Activated CD4-positive, alpha-beta T cell treated with anti-CD3 and anti-CD28 coated beads, Interleukin-2, amount 50 U/mL, for 48 hours (primary cell): ENCODE measurements at regions not wholly inside any gene's neighbourhood (a gene's known extent, or its start where the extent isn't known, plus 50 kb on each side); places are given as distances from the start of the nearest gene placed in this dataset.

ENCODE experiments used
- DNase-seq, 2 experiments: peaks; one replicate each; pipeline ENCODE4 v3.0.0-alpha.2; 2020

GRCh38 chr20:10961651-10962288 lies 288.0 kb upstream of the JAG1 start:
- no peak for DNase-seq

- DNase-seq = no peak
Measured at GRCh38 chr20:10962937-10963336, 289.1 kb upstream of the JAG1 start.

DNA sequence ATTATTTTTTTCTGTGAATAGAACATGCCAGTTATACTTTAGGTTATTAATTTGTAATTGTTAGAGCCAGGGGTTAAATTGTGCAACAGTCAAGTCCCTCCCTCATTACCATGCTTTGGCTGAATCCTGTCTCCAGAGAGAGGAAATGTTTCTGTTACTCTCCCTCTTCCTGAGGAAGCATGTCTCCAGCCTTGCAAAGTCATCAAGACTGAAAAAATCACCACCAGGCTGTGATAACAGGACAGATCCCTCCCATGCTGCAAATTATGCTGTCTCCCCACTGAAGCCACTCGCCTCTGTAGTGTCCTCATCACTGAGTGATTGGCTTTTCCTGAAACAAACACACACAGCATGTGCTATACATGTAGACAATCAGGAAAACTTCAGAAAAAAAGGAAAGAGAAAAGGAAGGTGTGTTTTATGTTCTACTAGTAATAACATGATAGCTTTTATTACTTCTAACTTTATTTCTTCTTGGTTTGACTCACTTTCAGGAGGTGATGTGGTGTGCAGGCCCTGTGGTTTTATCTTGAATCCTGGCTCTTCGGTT lies 290.0 kb upstream of the JAG1 start:
- no peak for DNase-seq

DNA sequence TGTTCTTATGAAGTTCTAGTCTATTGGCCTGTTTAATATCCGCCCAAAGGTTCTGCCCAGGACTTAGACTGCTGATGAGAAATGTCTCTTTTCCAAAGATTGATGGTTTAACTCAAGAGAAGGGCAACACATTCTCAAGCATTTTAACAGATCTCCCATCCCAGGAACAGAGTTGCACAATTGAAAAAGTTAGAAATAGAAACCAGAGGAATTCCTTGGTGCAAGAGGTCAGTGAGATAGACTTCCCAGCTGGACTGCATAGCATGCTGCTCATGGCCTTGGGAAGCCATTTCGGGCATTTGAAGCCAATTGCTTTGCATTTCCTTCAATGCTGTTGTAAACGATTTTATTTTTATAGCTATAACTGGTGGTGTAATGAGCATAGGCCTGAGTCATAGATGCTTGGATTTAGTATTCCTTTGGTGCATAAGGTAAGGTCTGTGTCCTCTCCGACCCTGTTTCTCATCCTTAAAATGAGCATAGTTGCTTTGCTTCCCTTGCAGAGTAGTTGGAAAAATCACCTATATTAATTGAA lies 292.2 kb upstream of the JAG1 start:
- no peak for DNase-seq

DNA sequence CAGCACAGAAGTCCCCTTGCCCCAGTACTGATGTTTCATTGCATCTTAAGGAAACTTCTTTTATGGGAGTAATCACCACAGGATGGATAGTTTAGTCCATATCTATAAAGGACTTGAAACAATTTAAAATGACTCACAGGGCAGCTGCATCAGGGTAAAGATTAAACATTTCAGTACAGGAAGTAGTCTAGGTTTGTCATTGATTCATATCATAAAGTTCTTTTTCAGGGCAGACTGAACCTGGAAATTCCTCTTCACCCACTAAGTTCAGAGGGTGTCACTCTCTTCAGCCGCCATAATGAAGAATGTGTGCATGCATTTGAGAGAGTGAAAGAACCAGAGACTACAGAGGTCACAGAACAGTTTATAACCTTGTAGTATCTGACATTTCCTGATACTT lies 296.3 kb upstream of the JAG1 start:
- DNase-seq = no peak

- DNase-seq = no peak
Measured at GRCh38 chr20:10971096-10971495, 297.3 kb upstream of the JAG1 start.

- no peak for DNase-seq
Measured at GRCh38 chr20:10972219-10972860, 298.5 kb upstream of the JAG1 start.

DNA sequence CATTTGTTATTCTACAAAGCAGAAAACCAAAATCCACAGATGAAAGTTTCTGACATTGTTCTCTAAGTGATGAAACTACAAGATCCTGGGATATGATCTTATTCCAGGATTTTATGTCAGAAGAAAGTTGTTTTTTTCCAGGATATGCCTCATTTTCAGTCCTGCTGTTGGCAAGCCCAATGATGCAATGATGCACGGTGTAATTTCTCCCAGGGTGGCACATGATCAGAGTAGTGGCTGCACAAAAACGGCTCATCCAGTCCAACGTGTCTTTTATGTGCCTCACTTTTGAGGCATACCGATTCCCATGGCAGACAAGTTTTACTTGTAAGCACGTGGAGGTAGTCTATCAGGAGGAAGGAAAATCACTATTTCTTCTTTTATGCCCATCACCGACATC lies 302.3 kb upstream of the JAG1 start:
- no peak for DNase-seq

DNA sequence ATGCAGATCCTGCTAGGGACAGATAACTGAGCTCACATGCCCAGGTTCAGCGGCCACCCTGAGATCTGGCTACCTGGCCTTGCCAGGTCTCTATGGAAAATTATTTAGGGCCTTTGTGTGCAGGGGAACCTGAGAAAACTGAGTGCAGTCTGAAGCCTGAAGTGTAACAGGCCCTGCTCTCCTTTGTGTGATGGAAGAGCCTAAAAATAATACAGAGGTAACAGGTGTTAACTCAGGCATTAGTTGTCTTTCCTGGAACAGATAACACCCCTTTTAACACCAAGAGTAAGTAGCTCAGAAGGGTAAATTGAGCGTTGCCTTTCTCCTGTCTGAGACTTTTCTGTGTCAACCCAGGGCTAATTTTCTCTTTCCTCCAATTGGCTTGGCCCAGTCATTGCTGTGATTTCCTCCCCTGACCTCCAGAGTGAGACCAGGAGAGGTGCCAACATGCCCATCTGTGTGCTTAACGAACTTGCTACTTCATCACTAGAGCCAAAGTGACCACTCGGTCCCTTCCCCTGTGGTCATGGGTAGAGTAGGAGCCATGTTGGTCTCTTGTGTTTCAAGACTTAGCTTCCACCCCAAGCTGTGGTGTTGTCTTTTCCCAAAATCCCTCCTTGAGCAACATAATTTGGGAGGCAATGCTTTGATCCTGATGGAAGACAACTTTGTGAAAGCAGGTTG lies 304.4 kb upstream of the JAG1 start:
- DNase-seq = no peak

GRCh38 chr20:10978713-10979112 lies 304.9 kb upstream of the JAG1 start:
- DNase-seq = no peak

GRCh38 chr20:10982692-10983091 lies 308.9 kb upstream of the JAG1 start:
- no peak for DNase-seq

GRCh38 chr20:10984294-10984693 lies 310.5 kb upstream of the JAG1 start:
- no peak for DNase-seq

DNA sequence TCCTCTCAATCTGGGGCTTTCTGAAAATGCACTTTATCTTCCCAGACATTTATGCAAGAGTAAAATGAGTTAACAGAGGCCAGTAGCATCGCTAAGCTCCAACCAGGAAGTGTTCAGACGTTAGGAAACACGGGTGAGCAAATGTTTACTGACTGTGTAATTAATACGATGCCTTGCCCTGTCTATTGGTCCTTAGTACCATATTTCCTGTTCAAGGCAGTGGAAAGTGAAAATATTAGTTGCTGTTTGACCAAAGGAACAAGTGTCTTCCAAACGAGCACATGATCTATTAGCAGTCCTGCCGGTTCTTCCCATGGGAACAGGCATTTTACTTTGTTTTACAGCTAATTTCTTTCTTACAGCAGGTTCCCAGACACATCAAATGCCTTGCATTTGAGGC lies 311.1 kb upstream of the JAG1 start:
- DNase-seq = no peak

DNA sequence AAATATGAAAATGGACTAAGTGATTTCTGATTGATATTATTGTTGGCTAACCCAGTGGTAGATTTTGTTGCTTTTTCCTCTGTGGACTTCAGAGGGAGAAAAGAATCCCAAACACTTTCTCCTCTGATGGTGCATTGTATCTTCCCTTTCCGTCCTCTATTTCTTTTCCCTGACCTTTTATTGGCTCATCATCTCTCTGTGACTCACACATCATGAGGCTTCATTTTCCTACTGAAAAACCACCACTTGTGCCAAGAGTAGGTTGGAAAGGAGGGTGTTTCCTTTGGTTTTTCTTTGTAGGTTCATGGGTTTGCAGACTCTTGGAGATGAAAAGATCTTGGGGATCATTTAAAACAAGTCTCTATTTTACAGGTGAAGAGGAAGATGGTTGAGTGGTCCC lies 311.7 kb upstream of the JAG1 start:
- DNase-seq = no peak

GRCh38 chr20:10986586-10986985 lies 312.8 kb upstream of the JAG1 start:
- no peak for DNase-seq

DNA sequence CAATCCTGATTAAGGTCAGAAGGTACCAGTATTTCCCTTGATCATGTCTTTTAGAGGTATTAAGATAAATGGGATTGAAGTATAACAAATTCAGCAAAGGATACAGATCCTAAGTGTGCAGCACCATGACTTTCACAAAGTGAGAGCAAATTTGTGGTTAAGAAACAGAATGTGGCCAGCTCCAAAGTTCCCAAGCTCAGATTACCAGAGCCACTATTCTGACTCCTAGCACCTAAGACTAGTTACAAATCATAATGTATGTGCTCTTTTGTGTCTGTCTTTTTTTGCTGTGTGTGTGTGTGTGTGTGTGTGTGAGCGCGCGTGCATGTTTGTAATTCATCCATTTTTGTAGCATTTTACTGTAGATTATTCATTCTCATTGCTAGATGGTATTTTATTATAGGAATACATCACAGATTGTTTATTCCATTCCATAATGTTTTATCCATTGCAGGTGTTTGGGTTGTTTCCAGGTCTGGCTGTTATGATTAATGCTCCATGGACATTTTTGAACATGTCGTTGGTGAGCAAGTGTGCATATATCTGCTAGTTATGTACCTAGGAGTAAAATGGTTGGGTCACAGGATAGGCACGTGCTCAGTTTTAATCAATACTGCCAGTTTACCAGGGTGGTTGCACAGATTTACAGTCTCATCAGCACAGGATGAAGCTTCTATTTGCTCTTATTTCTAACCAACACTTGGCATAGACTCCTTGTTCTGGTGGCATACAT lies 314.0 kb upstream of the JAG1 start:
- no peak for DNase-seq

GRCh38 chr20:10990625-10991382 lies 317.0 kb upstream of the JAG1 start:
- DNase-seq = no peak

- DNase-seq = no peak
Measured at GRCh38 chr20:10992731-10993130, 318.9 kb upstream of the JAG1 start.

DNA sequence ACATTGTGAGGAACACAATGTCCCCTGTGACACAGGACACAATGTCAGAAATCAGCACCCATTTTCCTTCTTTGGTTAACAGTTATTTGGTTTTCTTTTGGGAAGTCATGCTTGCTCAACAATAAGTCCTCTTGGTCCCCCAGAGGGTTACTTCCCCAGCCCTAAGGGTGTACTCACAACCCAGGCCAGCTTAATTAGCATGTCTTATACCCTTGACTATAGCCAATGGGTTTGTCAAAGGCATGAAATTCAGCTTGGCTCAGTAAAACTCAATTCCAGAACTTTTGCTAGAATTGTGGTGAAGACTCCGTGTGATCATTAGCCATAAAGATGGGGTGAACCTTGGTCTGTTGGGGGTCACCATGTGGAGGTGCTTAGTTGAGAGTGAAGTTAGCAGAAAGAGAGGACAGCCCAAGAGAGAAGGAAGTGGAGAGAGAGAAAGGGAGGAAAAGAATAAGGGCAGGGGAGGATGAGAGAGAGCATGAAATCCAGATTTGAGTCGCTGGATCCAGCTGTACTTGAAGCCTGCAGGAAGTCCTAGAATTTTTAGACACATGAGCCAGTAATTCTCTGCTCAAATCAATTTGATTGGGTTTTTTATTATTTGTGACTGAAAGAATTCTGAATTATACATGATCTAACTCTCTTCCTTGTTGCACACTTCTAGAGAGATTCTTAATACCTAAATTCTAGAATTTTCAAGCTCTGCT lies 321.3 kb upstream of the JAG1 start:
- no peak for DNase-seq

DNA sequence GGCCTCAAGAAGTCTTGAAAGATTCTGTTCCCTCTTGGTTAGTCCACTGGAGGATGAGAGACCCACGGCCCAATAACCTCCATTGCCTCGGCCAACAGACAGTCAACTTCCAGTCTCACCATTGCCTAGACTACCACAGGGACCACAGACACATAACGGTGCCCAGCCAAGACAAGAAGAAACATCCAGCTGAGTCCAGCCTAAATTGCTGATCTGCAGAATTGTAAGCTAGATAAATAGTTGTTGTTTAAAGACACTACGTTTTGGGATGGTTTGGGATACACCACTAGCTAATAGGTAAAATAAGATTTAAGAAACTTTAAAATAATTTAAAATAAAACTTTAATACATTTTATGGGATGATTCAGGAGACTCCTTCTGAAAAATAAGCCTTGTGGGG lies 324.7 kb upstream of the JAG1 start:
- DNase-seq = no peak

- DNase-seq = no peak
Measured at GRCh38 chr20:11000416-11000815, 326.6 kb upstream of the JAG1 start.

DNA sequence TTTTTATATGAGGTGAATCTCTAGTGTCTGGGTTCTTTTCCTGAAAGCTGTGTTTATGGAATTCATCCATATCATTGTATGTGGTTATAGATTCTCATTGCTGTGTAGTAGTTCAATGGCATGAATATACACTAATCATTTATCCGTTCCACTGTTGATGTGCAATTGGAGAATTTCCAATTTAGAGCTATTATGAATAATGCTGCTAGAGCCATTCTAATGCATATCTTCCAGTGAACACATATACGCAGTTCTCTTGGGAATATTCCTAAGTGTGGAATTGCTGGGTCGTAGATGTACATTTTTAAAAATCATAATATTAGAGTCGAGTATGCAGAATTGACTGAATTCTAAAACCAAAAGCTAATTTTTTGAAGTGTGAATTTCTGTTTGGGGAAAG lies 327.5 kb upstream of the JAG1 start:
- no peak for DNase-seq
